HG03378 (cell line): ENCODE measurements at regions not wholly inside any gene's neighbourhood (a gene's known extent, or its start where the extent isn't known, plus 50 kb on each side); places are given as distances from the start of the nearest gene placed in this dataset.

Experiments
- ATAC-seq: cut with Tn5 transposase; IDR thresholded peaks from one replicate; pipeline ENCODE4 v1.9.1; 2021; ENCODE audit warnings: mild to moderate bottlenecking, moderate library complexity; ENCODE audit not compliant: unreplicated experiment

GRCh38 chr9:90400091-90400490, 242.5 kb downstream of the DIRAS2 start:
- ATAC-seq, result no peak

DNA sequence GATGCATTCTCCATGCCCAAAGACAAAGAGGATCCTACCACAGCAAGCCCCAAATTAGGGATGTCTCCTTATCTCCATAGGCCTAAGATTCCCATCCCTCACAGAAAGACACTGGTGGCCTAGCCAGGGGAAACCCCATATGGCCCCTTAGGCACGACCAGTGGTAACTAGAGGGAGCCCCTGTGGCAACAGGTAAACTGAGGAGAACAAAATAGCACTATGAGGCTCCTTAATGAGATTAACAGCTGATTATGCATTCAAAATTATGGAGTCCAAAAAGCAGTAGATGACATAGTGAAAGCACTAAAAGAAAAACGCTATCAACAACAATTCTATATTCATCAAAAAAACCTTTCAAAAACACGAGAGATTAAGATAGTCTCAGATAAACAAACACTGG, 234.0 kb downstream of the DIRAS2 start:
- ATAC-seq, result no peak

DNA sequence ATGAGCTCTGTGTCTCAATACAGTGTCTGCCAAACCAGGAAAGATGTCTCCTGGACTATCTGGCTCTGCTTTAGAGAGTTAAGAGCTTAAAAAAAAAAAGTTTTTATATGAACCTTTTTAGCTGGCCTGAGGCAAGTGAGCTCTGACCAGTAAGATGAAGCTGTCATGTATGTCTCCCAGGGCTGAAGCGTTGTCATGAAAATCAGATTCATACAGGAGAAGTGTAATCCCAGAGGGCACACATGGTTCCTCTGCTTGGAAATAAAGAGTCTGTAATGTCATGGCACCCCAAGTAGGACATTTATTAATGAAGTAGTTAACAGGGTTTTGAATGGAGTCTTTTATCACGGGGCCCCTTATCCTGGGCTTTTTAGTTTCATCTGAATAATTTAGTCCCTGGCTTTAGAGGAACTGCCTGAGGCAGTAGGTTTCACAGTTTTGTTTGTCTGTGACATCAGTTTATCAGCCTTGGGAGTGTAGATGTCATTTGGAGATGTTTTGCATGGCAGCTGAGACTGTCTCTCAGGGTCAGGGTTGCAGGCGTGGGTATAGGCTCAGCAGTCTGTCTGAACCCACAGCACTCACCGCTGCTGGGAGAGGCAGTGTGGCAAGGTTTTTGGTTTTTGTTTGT, 223.3 kb downstream of the DIRAS2 start:
- no peak for ATAC-seq

- no peak for ATAC-seq
Measured at GRCh38 chr9:90420211-90420610, 222.4 kb downstream of the DIRAS2 start.

DNA sequence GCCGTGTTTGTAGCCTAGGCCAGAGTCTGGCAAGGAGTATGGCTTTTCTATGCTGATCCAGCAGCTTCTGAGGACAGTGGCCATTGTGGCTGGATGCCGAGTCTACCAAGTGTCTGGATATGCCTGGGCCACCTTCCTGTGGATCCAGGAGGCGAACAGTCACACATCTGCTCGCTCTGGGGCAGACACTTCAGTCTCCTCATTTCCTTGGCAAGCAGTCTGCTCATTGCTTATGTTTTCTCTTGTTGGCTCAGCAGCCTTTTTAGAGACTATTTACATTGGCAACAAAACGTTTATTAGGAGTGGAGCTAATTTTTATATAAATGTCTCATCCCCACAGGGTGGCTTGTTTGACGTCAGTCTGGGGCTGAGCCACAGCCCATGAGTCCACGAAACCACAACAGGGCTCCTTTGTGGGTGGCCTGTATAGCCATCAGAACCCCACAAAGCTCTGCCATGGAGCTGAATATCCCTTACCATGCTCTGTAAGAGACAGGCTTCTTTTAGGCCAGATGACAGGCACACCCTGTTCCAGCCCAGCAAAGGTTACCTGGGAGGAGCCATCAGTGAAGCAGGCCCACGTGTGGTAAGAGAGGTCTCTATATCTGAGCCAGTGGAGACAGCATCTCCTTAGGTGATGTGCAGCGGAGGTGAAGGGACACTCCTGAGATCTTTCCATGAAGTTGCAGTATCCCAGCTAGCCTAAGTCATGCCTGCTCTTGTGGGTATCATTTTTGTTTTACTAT, 221.7 kb downstream of the DIRAS2 start:
- ATAC-seq, result no peak

DNA sequence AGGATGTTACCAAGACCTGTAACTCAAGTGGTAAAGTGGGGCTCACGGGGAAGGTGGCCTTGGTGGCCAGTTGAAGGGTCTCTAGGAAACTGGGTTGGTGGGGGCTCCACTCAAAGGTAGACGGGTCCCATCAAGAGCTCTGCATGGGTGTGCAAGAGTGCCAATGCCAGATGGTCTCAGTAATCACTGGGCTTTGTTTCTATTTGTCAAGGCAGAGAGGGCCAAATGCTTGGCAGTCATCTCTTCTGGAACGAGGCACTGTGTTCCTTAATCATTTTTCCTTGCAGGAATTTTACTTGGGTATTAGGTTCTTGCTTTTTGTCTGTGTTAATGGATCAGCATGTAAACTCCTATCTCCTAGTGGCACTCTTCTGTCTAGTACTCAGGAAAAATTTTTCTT, 220.8 kb downstream of the DIRAS2 start:
- no peak for ATAC-seq

DNA sequence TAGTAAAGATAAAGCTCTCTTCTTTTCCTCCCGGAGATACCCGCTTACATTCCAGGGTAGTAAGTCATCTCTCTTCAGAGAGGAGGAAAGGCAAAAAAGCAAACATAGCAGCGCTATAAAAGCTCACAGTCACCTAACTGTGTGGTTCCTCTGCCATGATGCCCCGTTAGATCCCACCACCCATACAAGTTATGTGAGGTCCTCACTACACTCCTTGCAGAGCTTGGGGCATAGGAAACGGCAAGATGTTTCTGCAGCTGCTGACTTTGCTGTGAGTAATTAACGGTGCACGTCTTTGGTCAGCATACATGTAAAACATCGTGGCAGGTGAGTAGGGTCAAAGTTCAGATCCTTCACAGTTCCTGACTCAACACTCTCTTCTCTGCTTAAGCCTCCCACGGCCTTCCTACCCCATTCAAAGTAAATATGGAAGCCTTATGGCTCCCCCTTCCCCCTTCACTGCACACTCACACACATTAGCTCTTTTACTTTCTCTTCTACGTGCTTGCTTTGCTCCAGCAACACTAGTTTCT, 218.9 kb downstream of the DIRAS2 start:
- ATAC-seq, result no peak

DNA sequence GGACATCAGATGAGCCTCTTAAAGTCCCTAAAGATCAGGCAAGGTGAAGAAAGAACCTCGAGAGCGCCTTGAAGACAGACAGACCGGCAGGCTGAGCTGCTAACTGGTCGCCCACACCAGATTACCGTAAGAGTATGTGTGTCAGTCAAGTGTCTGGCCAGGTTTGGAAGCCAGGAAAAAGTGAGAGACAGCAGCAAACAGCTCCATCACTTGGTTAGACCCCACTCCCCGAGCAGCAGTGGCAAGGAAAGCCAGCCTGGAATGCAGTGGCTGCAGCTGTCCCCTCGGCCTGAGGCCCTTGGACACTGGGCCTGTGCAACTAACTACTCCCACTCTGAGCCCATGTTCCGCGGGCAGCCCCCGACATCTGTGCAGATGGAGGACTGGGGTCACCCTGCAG, 214.1 kb downstream of the DIRAS2 start:
- ATAC-seq, result no peak

GRCh38 chr9:90432951-90433350, 209.7 kb downstream of the DIRAS2 start:
- ATAC-seq, result no peak

- ATAC-seq, result no peak
Measured at GRCh38 chr9:90433398-90433941, 209.2 kb downstream of the DIRAS2 start.

GRCh38 chr9:90441814-90442213, 200.8 kb downstream of the DIRAS2 start:
- no peak for ATAC-seq

GRCh38 chr9:90442723-90443122, 199.9 kb downstream of the DIRAS2 start:
- ATAC-seq, result no peak

GRCh38 chr9:90444609-90445204, 197.9 kb downstream of the DIRAS2 start:
- no peak for ATAC-seq

DNA sequence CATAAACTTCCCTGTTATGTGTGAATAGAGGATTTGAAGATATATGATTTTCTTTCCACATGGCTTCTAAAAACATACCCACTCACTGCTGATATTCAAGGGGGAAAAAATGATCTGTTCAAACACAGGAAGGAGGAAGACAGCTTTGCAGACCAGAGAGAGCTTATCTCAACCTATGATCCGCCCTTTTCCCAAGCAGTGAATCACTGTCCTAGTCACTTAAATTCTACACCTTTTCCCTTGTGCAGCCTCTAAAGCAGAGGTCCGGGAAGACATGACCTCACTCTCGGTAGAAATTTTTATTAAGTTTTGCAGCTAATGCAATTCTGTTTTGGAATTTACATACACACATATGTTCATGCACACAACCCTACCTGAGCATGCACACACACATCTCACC, 197.2 kb downstream of the DIRAS2 start:
- no peak for ATAC-seq

DNA sequence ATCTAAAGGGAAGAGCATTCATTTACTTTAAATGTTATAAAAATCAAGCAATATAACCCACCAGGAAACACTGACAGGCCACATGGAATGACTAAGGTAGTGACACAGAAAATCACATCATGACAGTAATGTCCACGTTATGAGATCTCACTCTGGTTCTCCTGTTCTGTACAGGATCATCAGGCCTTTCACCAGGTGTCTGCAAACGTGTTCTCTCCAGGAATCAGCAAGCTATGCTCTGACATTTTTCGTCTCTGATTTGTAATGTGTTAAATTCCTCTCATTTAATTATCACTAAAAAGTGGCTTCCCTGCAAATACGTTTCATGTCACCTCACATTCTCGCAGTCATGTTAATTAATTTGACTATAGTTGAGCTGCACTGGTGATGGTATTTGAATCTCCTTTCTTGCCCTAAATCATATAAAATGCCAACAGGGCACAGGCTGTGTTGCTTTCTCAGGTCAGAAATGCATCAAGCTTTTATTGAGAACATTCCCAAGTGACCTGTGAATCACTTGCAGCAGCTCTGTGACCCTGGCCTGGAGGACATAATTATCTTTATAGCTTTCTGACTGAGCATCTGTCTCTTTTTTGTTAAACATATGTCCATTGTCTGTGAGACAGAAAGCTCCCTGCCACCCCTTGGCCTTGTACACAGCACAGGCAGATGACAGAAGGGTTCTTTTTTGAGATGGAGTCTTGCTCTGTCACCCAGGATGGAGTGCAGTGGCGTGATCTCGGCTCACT, 196.2 kb downstream of the DIRAS2 start:
- ATAC-seq, result no peak

- ATAC-seq, result no peak
Measured at GRCh38 chr9:90447773-90448172, 194.9 kb downstream of the DIRAS2 start.

DNA sequence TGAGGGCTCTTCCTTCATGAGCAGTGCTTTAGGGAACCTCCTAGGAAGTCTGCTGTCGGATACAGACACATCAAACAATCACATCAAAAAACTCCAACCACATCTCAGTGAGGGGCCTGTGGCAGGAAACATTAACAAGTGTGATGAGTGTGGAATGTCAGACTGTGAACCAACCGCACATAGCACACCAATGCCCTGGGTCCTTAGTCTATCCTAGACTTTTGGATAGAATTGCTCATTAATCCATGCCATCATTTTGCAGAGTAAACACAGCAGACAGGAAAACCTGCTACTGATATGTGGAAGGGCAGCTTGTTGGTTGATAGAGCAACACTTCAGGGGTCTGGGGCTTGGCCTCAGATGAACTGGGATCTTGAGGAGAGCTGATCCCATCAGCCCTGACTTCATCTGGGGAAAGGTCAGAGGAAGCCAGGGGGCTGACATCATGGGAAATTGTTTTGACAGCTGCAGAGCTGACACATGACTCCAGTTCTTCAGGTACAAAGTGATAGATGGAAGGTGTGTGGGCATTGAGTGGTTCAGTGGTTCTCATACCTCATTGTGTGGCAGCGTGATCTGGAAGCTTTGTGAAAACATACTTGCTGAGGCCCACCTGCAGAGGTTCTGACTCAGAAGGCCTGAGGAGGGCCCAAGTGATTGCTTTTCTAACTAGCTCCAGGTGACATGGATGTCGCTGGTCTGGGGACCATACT, 193.3 kb downstream of the DIRAS2 start:
- no peak for ATAC-seq

DNA sequence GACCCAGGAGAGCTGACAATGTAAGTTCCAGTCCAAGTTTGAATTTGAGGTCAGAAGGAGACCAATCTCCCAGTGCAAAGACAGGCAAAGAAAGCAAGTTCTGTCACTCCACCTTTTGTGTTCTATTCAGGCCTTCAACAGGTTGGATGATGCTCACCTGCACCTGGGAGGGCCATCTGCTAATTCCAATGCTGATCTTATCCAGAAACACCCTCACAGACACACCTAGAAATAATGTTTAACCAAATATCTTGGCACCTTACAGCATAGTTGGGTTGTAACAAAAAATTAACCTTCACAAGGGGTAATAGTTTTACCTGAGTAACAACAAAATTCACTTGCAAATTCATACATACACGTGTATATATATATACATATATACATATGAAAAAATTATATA, 190.8 kb downstream of the DIRAS2 start:
- ATAC-seq, result no peak

GRCh38 chr9:90455316-90455715, 187.3 kb downstream of the DIRAS2 start:
- ATAC-seq, result no peak

DNA sequence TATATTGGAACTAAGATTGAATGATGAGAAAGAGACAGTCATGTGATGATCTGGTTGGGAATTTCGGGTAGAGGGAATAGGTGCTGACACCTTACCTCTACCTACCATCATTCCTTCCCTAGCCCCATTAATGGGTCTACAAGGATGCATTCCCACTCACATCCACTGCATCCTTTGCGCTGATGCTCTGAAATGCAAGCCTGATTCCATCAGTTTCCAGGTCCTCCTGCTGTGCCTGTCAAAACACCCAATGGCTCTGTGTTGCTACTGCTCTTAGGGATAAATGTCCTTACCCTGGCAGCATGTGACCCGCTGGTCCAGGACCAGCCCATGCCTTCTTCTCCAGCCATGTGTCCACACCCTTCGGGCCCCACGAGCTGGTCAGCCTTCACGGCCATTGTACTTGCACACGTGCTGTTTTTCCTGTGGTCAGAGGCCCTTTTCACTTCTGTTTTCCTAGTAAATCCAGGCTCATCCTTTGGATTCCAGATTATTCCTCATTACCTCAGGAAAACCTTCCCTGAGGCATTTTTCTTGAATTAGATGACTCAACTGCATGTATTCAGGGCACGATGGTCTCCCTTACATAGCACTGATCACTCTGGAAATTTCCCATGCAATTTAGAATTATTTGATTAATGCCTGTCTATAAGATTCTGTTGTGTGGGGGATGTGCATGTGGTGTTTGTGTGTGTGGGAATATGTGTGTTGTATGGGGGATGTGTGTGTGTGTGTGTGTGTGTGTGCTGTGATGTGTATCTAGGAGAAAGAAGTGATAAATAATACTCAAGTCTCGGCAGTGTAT, 185.0 kb downstream of the DIRAS2 start:
- no peak for ATAC-seq
